Stimulated activated CD4-positive, alpha-beta T cell treated with anti-CD3 and anti-CD28 coated beads, Interleukin-2, amount 100 ng/mL, for 48 hours (primary cell): ENCODE measurements at regions not wholly inside any gene's neighbourhood (a gene's known extent, or its start where the extent isn't known, plus 50 kb on each side); places are given as distances from the start of the nearest gene placed in this dataset.

ENCODE experiments used
- DNase-seq, 2 donors: peaks; one replicate each; pipeline ENCODE4 v3.0.0-alpha.2; 2020

GRCh38 chr4:138851391-138852335, 163.9 kb upstream of the NOCT start:
- DNase-seq = no peak

DNA sequence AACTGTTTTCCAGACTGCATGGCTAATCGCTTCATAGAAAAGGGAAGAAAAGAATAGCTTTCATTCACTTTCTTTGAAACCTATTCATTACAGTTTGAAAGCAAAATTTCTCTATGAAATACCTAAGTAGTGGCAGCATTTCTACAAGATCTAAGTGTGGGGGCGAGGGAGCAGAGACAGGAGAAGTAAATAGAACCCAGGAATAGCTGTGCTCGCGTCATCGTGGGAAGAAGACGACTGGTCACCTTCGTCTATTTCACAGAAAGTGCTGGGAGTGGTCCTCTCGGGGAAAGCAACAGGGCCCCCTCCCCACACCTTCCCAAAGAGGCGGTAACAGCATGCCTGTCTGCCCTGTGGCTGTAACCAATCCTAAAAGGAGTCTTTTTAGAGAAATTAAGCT, 169.9 kb upstream of the NOCT start:
- no peak for DNase-seq

DNA sequence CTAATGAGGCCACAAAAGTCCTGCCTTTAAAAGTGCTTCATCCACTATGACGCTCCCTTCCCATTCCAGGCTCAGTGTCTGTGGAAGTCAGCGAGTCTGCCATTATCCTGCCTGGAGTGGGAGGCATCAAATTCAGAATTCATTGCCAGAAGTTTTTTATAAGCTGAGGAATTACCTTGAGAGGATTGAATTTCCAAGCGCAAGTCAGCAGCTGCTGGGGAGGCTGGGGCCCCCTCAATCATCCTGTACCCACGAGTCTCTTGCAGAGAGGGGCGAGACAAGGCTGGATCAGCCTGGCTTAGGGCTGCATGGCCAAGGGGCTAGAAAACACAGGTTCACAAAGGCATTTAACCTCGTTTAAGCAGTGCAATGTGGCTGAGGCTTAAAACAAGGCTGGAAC, 170.5 kb upstream of the NOCT start:
- no peak for DNase-seq

GRCh38 chr4:138843616-138844015, 172.0 kb upstream of the NOCT start:
- no peak for DNase-seq

DNA sequence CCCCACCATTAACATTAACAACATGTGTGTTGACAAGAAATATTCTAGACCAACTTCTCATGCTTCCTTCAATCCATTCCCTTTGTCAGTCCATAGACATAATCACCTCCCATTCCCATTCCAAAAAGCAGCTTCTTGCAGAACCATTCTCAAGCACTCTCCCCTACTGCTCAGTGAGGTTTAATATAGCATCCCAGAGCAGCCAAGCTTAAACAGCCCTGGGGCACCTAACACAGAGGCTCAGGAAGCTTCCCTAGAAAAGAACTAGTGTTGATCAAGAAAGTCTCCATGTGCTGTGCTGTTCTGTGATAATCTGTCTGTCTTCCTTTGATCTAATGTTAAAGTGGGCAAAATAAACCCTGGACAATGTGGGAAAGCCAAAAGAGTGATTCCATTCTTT, 174.2 kb upstream of the NOCT start:
- DNase-seq = no peak

GRCh38 chr4:138838251-138838650, 177.3 kb upstream of the NOCT start:
- no peak for DNase-seq

DNA sequence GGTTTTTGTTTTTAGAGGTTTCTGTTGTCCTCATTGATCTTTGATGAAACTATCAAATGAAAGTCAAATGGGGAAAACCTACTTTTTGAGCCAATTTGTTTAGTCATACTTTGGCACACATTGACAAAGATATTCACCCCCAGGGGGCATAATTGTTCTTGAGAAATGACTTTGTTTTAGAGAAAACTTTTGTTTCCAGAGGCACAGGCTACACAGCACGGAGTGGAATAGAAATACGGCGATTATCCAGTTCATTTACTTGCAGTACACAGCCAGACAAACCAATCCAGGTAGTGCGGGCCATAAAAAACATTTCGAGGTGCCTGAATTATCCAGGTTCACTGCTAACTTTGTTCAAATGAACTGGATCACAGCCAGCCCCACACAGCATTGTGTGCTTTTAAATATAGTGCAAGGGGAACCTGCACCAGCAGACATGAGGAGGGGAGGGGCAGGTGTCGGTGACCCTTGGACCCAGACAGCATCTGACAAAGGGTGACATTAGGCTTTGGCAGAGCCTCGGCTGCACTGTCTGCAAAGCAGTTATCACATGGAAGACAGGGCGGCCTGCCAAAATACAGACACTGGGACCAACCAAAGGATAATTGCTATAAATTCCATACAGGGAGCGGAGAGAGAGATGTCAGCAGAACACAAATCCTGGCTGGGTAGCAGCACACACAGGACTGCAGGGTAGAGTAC, 179.6 kb upstream of the NOCT start:
- DNase-seq = no peak

DNA sequence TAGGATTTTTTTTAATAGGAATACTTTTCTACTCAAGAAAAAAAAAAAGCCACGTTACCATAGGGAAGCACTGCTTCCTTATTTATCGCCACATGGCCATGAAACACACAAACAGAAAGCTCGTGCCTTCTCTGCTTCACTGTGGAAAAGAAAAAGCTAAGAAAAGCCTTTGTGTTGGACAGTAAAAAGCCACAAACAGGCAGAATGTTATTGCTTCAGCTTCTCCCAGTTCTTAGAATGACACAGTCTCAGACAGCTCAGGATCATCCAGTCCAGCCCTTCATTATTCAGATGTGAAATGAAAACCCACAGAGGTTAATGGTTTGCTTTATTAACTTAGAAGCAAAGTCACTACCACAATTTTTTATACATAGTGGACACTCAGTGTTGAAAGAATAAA, 181.6 kb upstream of the NOCT start:
- DNase-seq = no peak

DNA sequence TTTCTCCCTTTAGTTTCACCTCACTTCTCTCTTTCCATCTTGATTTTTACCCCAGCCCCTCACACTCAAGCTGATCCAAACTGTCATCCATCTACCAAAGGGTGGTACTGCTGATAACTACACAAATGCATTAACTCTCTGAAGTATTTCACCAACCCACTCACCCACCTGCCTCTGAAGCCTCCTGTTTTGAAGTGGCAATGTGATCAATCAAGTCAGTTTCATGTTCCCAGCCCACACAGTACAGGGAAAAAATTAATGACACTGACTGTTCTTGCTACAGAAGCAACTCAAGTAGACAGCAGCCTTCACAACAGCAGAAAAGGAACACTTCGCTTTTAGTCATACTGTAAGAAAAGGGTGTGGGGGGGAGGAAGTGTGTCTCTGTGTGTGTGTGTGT, 183.0 kb upstream of the NOCT start:
- no peak for DNase-seq

- DNase-seq = no peak
These were observed 183.6 kb upstream of the NOCT start for GRCh38 chr4:138831948-138832347.

GRCh38 chr4:138828926-138829325, 186.7 kb upstream of the NOCT start:
- no peak for DNase-seq

DNA sequence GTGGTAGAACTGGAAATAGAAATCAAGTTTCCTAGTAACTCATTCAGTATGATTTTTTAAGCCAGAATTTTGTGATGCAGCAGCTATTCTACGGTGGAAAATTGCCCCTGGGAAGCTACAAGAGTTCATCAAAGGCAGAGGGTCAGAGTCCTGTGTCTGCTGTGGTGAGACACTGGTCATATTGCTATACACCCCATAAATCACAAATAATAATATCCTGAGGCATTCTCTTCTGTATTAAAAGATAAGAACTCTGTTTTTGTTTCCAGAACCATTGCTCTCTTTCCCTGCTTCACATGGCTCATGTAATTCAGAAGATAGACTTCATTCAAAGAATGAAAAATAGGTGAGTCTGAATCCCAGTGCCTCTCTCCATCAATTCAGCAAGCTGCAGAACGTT, 188.8 kb upstream of the NOCT start:
- DNase-seq = no peak

- no peak for DNase-seq
These were observed 189.3 kb upstream of the NOCT start for GRCh38 chr4:138826322-138826721.

DNA sequence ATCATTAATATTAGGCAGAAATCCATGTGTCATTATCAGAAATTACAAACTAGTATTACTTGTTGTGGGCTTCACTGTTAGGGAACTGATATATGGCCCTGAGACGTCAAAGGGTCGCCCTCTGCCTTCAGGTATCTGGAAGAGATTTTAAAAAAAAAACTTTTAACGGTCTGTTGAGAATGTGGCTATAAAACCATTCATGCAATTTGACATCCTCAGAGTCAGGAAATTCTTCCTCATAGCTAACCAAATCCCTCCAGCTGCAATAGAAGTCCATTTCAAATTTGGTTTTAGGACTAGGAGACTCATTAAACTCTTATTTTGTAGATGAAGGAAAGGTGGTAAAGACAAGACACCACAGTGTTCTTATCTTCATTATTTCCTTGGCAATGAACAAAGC, 194.2 kb upstream of the NOCT start:
- no peak for DNase-seq

GRCh38 chr4:138816875-138817274, 198.7 kb upstream of the NOCT start:
- no peak for DNase-seq

DNA sequence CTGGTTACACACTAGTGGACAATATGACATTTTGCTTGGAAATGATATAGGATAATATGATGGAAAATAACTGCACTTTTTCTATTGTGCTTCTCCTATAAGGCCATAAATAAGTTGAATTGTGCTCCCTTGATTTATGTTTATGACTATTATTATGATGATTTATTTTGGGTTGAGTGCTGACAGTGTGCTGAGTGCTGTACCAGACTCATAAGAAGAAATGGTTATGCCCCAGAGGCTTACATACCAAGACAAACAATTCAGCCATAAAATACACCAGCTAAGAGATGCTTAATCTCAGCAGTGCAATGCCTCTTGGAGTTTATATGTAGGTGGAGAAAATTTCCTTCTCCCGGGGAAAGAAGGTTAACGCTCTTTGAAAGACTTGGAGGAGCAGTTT, 199.8 kb upstream of the NOCT start:
- DNase-seq = no peak

- DNase-seq = no peak
These were observed 209.8 kb upstream of the NOCT start for GRCh38 chr4:138805736-138806135.

DNA sequence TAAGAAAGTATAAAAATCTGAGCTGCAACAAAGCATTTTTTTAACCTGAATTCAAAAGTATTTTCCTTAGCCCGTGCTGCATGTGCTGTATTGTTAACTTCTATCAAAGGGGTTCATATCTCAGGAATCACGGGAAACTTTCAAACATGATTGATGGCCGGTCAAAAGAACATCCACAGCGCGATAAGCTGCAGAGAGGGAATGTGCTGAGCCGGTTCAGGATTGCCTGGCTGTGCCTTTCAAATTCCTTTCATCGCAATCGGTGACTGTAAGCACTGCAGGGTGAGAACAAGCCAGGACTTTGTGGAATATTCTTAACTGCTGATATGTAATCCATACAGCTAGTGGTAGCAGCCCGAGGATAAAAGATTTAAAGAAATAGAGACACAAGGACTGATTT, 210.9 kb upstream of the NOCT start:
- DNase-seq = no peak

DNA sequence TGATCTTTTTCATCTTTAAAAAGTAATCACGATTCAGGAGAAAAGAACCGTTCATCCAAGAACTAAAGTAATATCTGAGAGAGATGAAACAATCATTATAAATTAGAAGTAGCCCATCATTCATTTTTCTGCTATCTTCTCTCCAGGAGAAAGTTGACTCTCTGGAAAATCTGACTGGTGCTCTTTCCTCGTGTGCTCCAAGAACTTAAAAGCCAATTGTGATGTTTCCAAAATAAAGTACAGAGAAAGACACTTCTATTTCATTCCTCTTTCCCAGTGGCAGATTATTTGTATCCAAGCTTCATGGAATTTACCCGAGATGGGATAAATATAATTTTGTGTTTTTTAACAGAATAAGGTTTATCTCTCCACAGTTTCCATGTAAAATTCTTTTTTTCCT, 212.5 kb upstream of the NOCT start:
- no peak for DNase-seq

- no peak for DNase-seq
These were observed 213.1 kb upstream of the NOCT start for GRCh38 chr4:138802499-138802898.

- DNase-seq = no peak
These were observed 215.2 kb upstream of the NOCT start for GRCh38 chr4:138800421-138800820.

GRCh38 chr4:138798404-138798803, 217.2 kb upstream of the NOCT start:
- DNase-seq = no peak

DNA sequence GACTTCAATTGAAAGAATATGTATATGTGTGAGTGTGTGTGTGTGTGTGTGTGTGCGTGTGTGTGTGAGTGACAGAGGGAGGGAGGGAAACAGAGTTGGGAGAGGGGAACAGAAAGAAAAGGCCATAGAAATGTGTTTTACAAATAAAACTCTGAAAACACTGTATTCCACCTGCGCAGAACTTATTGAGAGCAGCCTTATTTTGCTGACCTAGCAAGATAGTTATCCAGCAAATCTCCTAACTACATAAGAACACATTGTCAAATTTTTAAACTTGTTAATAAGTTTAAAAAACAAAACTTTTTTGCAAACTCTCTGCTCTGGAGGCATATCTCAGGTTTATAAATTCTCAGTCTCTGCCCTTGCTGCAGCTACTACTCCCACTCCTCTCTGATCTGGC, 217.9 kb upstream of the NOCT start:
- no peak for DNase-seq

GRCh38 chr4:138796761-138797160, 218.8 kb upstream of the NOCT start:
- no peak for DNase-seq
